H9 (cell line): ENCODE measurements at regions not wholly inside any gene's neighbourhood (a gene's known extent, or its start where the extent isn't known, plus 50 kb on each side); places are given as distances from the start of the nearest gene placed in this dataset.

Experiments
- DNase-seq: peaks from one replicate; pipeline ENCODE4 v3.0.0-alpha.2; 2017
- H2AFZ ChIP-seq: one replicate; pipeline ENCODE4 v1.6.1; 2013; ENCODE audit warnings: mild to moderate bottlenecking, low read length, control low read depth, moderate library complexity
- H2AK5ac ChIP-seq: 2 replicates; pipeline ENCODE4 v1.6.1; 2013; ENCODE audit warnings: low read length, control low read depth, mixed read lengths; ENCODE audit not compliant: insufficient read length
- H2BK120ac ChIP-seq: one replicate; pipeline ENCODE4 v1.6.1; 2013; ENCODE audit warnings: low read depth, mild to moderate bottlenecking, low read length, control low read depth, inconsistent platforms; ENCODE audit not compliant: poor library complexity, severe bottlenecking
- H2BK12ac ChIP-seq: 2 replicates; pipeline ENCODE4 v1.6.1; 2013; ENCODE audit warnings: low read length, control low read depth, mixed read lengths, low read depth; ENCODE audit not compliant: insufficient read length
- H2BK15ac ChIP-seq: 2 replicates; pipeline ENCODE4 v1.6.1; 2013; ENCODE audit warnings: low read depth, low read length, control low read depth
- H2BK20ac ChIP-seq: one replicate; pipeline ENCODE4 v1.6.1; 2013; ENCODE audit warnings: low read depth, mild to moderate bottlenecking, low read length, control low read depth, inconsistent platforms; ENCODE audit not compliant: poor library complexity, severe bottlenecking
- H2BK5ac ChIP-seq: 2 replicates; pipeline ENCODE4 v1.6.1; 2013; ENCODE audit warnings: low read length, control low read depth, mixed read lengths; ENCODE audit not compliant: insufficient read length
- H3K14ac ChIP-seq: 2 replicates; pipeline ENCODE4 v1.6.1; 2013; ENCODE audit warnings: low read length, control low read depth; ENCODE audit not compliant: insufficient read depth
- H3K18ac ChIP-seq: 2 replicates; pipeline ENCODE4 v1.6.1; 2013; ENCODE audit warnings: low read depth, mild to moderate bottlenecking, mixed read lengths, low read length, control low read depth; ENCODE audit not compliant: insufficient read length
- H3K23ac ChIP-seq: 2 replicates; pipeline ENCODE4 v1.6.1; 2013; ENCODE audit warnings: low read length, control low read depth, mixed read lengths, low read depth; ENCODE audit not compliant: insufficient read length
- H3K23me2 ChIP-seq: 2 replicates; pipeline ENCODE4 v1.6.1; 2013; ENCODE audit warnings: low read depth, mild to moderate bottlenecking, mixed read lengths, low read length, control low read depth; ENCODE audit not compliant: insufficient read length, poor library complexity, severe bottlenecking
- H3K27ac ChIP-seq: 2 replicates; pipeline ENCODE4 v1.5.1; 2013; ENCODE audit warnings: low read length, control low read depth, mixed read lengths, low read depth; ENCODE audit not compliant: insufficient read length
- H3K27me3 ChIP-seq: 2 replicates; pipeline ENCODE4 v1.6.1; 2013; ENCODE audit warnings: low read length, control low read depth, inconsistent platforms; ENCODE audit not compliant: insufficient read depth
- H3K4ac ChIP-seq: 2 replicates; pipeline ENCODE4 v1.6.1; 2013; ENCODE audit warnings: low read depth, mild to moderate bottlenecking, control low read depth, inconsistent platforms, low read length, moderate library complexity
- H3K4me1 ChIP-seq: 2 replicates; pipeline ENCODE4 v1.6.1; 2013; ENCODE audit warnings: low read length, control low read depth, inconsistent platforms; ENCODE audit not compliant: insufficient read depth
- H3K4me2 ChIP-seq: 2 replicates; pipeline ENCODE4 v1.6.1; 2013; ENCODE audit warnings: low read length, control low read depth, mixed read lengths; ENCODE audit not compliant: insufficient read length, insufficient read depth
- H3K56ac ChIP-seq: 2 replicates; pipeline ENCODE4 v1.6.1; 2013; ENCODE audit warnings: low read depth, mild to moderate bottlenecking, mixed read lengths, low read length, control low read depth; ENCODE audit not compliant: insufficient read length
- H3K79me1 ChIP-seq: 2 replicates; pipeline ENCODE4 v1.6.1; 2013; ENCODE audit warnings: low read depth, mild to moderate bottlenecking, moderate library complexity, low read length, control low read depth, inconsistent platforms; ENCODE audit not compliant: insufficient read depth, poor library complexity, severe bottlenecking
- H3K79me2 ChIP-seq: 2 replicates; pipeline ENCODE4 v1.6.1; 2013; ENCODE audit warnings: low read length, control low read depth, inconsistent platforms; ENCODE audit not compliant: insufficient read depth
- H3K9ac ChIP-seq: 2 replicates; pipeline ENCODE4 v1.6.1; 2013; ENCODE audit warnings: low read length, control low read depth, mixed read lengths; ENCODE audit not compliant: insufficient read length; ENCODE audit errors: extremely low read depth
- H3K9me3 ChIP-seq: one replicate; pipeline ENCODE4 v1.6.1; 2013; ENCODE audit warnings: low read depth, low read length, inconsistent platforms; ENCODE audit not compliant: control insufficient read depth
- H3T11ph ChIP-seq: one replicate; pipeline ENCODE4 v1.6.1; 2013; ENCODE audit warnings: mild to moderate bottlenecking, low read length, control low read depth, inconsistent platforms
- H4K20me1 ChIP-seq: one replicate; pipeline ENCODE4 v1.6.1; 2013; ENCODE audit not compliant: control insufficient read depth, insufficient read length, insufficient read depth
- H4K5ac ChIP-seq: 2 replicates; pipeline ENCODE4 v1.6.1; 2013; ENCODE audit warnings: low read depth, mild to moderate bottlenecking, mixed read lengths, low read length, control low read depth; ENCODE audit not compliant: insufficient read length
- H4K8ac ChIP-seq: replicated peaks from 2 replicates; pipeline ENCODE4 v1.6.1; 2013; ENCODE audit warnings: low read length, control low read depth, mixed read lengths, low read depth; ENCODE audit not compliant: insufficient read length
- H4K91ac ChIP-seq: 2 replicates; pipeline ENCODE4 v1.6.1; 2013; ENCODE audit warnings: low read depth, mild to moderate bottlenecking, moderate library complexity, mixed read lengths, low read length, control low read depth; ENCODE audit not compliant: insufficient read length
- H3K27ac Mint-ChIP-seq, 3 experiments: 2 replicates in 2 of 3; 3 replicates in 1 of 3; pipeline ENCODE4 v1.8.0; 2020 to 2021; ENCODE audit warnings: mixed read lengths in 3 of 3, mild to moderate bottlenecking in 1 of 3, moderate library complexity in 1 of 3
- H3K27me3 Mint-ChIP-seq: 2 replicates; pipeline ENCODE4 v1.8.0; 2021; ENCODE audit warnings: low read depth, mild to moderate bottlenecking, moderate library complexity, mixed read lengths
- H3K36me3 Mint-ChIP-seq, 3 experiments: 2 replicates in 2 of 3; 3 replicates in 1 of 3; pipeline ENCODE4 v1.8.0; 2020 to 2021; ENCODE audit warnings: low read depth in 3 of 3, mixed read lengths in 3 of 3; ENCODE audit not compliant: insufficient read depth in 1 of 3
- H3K4me1 Mint-ChIP-seq, 2 experiments: 2 replicates each; pipeline ENCODE4 v1.8.0; 2020; ENCODE audit warnings: mixed read lengths in 2 of 2
- H3K4me3 Mint-ChIP-seq, 2 experiments: 2 replicates in 1 of 2; 3 replicates in 1 of 2; pipeline ENCODE4 v1.8.0; 2020 to 2021; ENCODE audit warnings: mild to moderate bottlenecking in 2 of 2, mixed read lengths in 2 of 2, moderate library complexity in 1 of 2
- H3K9me3 Mint-ChIP-seq, 2 experiments: 2 replicates in 1 of 2; 3 replicates in 1 of 2; pipeline ENCODE4 v1.8.0; 2020; ENCODE audit warnings: mild to moderate bottlenecking in 2 of 2, mixed read lengths in 2 of 2, moderate library complexity in 1 of 2
- CTCF ChIP-seq: fragments of 200-600 bp; sonication (generic); conservative IDR thresholded peaks from 3 replicates; pipeline ENCODE4 v1.8.0; 2021; ENCODE audit warnings: antibody characterized with exemption, mild to moderate bottlenecking
- WGBS: extraction: QIAGEN DNeasy Blood & Tissue Kit; methylation state at CpG from one replicate; pipeline ENCODE4 v1.1.7; 2013; ENCODE audit warnings: missing lambda C conversion rate, low lambda C conversion rate, mixed read lengths; ENCODE audit not compliant: insufficient read length; ENCODE audit errors: extremely low coverage; 5-methylcytosine and 5-hydroxymethylcytosine counted together

- Histone ChIP-seq H3K4me1 (peaks cover 2% of the 10 kb centered on the region), H3K79me2 (no peaks in the 10 kb centered on the region), H3K27ac (no peak overlapping the region), H3K79me1 (no peaks in the 10 kb centered on the region), H4K5ac (no peak overlapping the region), H2BK20ac (no peak overlapping the region), H3K14ac (no peak overlapping the region), H2BK120ac (no peak overlapping the region), H2BK15ac (no peak overlapping the region), H3K27me3 (no peaks in the 10 kb centered on the region), H3K4me2 (no peak overlapping the region), H4K8ac (no peak overlapping the region), H2AFZ (no peak overlapping the region), H3K18ac (no peak overlapping the region), H3K9me3 (no peaks in the 10 kb centered on the region), H3K9ac (no peak overlapping the region), H2BK5ac (no peak overlapping the region), H4K20me1 (no peaks in the 10 kb centered on the region), H3T11ph (no peak overlapping the region), H4K91ac (no peak overlapping the region), H3K23me2 (no peaks in the 10 kb centered on the region), H3K23ac (no peak overlapping the region), H3K4ac (no peak overlapping the region), H3K56ac (no peak overlapping the region), H2BK12ac (no peak overlapping the region), H2AK5ac (no peak overlapping the region)
- Mint-ChIP-seq H3K36me3 (no peaks in the 10 kb centered on the region; a peak in 1 of 7 replicates), H3K4me3 (no peak overlapping the region), H3K27ac (no peak overlapping the region; a peak in 1 of 7 replicates), H3K27me3 (peaks cover 3% of the 10 kb centered on the region), H3K9me3 (peaks cover 5 to 7% of the 10 kb centered on the region in 2 experiments; a peak in 4 of 5 replicates), H3K4me1 (peaks cover 2% of the 10 kb centered on the region in 2 experiments)
- no peak for TF ChIP-seq CTCF
- WGBS: no CpG with 5 or more reads among the region's 8 CpGs
- DNase-seq: peak; percentile 13
These were observed 54.4 kb downstream of the ZNF503 start for GRCh38 chr10:75347186-75347585.
